Midbrain (tissue), 1 donor: ENCODE measurements at regions not wholly inside any gene's neighbourhood (a gene's known extent, or its start where the extent isn't known, plus 50 kb on each side); places are given as distances from the start of the nearest gene placed in this dataset.
"Not testable (repeated sequence)": the region's sequence is repeated elsewhere in the genome, so short reads cannot be mapped to it uniquely, and the experiment has no call there.

Experiments used
- DNase-seq: peaks from one replicate; lab custom pipeline; 2025; lab: John Stamatoyannopoulos, UW

GRCh38 chr1:8228253-8228652, 89.7 kb upstream of the SLC45A1 start:
- DNase-seq, result no peak

GRCh38 chr1:8227674-8228073, 90.2 kb upstream of the SLC45A1 start:
- DNase-seq, result not testable (repeated sequence)

- no peak for DNase-seq
Observed at GRCh38 chr1:8226747-8227146, 91.2 kb upstream of the SLC45A1 start.

- not testable (repeated sequence) for DNase-seq
Observed at GRCh38 chr1:8226024-8226423, 91.9 kb upstream of the SLC45A1 start.

GRCh38 chr1:8223526-8223925, 94.4 kb upstream of the SLC45A1 start:
- no peak for DNase-seq

- no peak for DNase-seq
Observed at GRCh38 chr1:8222789-8223188, 95.1 kb upstream of the SLC45A1 start.

- DNase-seq, result no peak
Observed at GRCh38 chr1:8219530-8219929, 98.4 kb upstream of the SLC45A1 start.

GRCh38 chr1:8218351-8219092, 99.4 kb upstream of the SLC45A1 start:
- no peak for DNase-seq

GRCh38 chr1:8217809-8218208, 100.1 kb upstream of the SLC45A1 start:
- DNase-seq, result no peak

GRCh38 chr1:8217011-8217711, 100.8 kb upstream of the SLC45A1 start:
- DNase-seq, result no peak

- no peak for DNase-seq
Observed at GRCh38 chr1:8216005-8216404, 101.9 kb upstream of the SLC45A1 start.

GRCh38 chr1:8214501-8215173, 103.3 kb upstream of the SLC45A1 start:
- no peak for DNase-seq

GRCh38 chr1:8213676-8214075, 104.2 kb upstream of the SLC45A1 start:
- no peak for DNase-seq

GRCh38 chr1:8213136-8213535, 104.8 kb upstream of the SLC45A1 start:
- no peak for DNase-seq

GRCh38 chr1:8212580-8213031, 105.3 kb upstream of the SLC45A1 start:
- DNase-seq, result no peak

GRCh38 chr1:8211883-8212579, 105.9 kb upstream of the SLC45A1 start:
- DNase-seq, result no peak

GRCh38 chr1:8211251-8211882, 106.5 kb upstream of the SLC45A1 start:
- no peak for DNase-seq

- DNase-seq, result no peak
Observed at GRCh38 chr1:8207202-8207601, 110.7 kb upstream of the SLC45A1 start.

GRCh38 chr1:8206391-8206790, 111.5 kb upstream of the SLC45A1 start:
- DNase-seq, result no peak

GRCh38 chr1:8205771-8206170, 112.1 kb upstream of the SLC45A1 start:
- DNase-seq, result no peak

- DNase-seq, result no peak
Observed at GRCh38 chr1:8204826-8205225, 113.1 kb upstream of the SLC45A1 start.

- no peak for DNase-seq
Observed at GRCh38 chr1:8203551-8203950, 114.4 kb upstream of the SLC45A1 start.
